ENCODE measurements at regions not wholly inside any gene's neighbourhood (a gene's known extent, or its start where the extent isn't known, plus 50 kb on each side); places are given as distances from the start of the nearest gene placed in this dataset.

GRCh38 chr16:6297666-6298410 is 1034.8 kb upstream of the RBFOX1 start:
- no peak for TF ChIP-seq CTCF (IDR thresholded peaks at IDR 0.05)
- TF ChIP-seq POLR2A (IDR thresholded peaks at IDR 0.05) = no peak

Data from heart left ventricle (tissue), 13 donors.